Lung (tissue), 11 donors: ENCODE measurements at regions not wholly inside any gene's neighbourhood (a gene's known extent, or its start where the extent isn't known, plus 50 kb on each side); places are given as distances from the start of the nearest gene placed in this dataset.

Experiments
- ATAC-seq: fragments of 200-7000 bp; cut with Tn5 transposase; one replicate; pipeline ENCODE4 v1.9.1; 2020; ENCODE audit warnings: moderate number of reproducible peaks; ENCODE audit not compliant: insufficient read depth, low FRiP score
- DNase-seq, 3 donors: peaks; one replicate each; pipeline ENCODE4 v3.0.0-alpha.2; 2013 to 2017
- H3K27ac ChIP-seq, 2 donors: one replicate each; pipeline ENCODE4 v1.5.1; 2013; ENCODE audit warnings: mild to moderate bottlenecking in 2 of 2, moderate library complexity in 2 of 2, control low read depth in 1 of 2, inconsistent platforms in 1 of 2, low read depth in 1 of 2, low read length in 1 of 2
- H3K27me3 ChIP-seq, 3 donors: one replicate each; pipeline ENCODE4 v1.5.1; 2013; ENCODE audit warnings: low read length in 2 of 3; ENCODE audit not compliant: control insufficient read depth in 3 of 3, insufficient read depth in 3 of 3
- H3K36me3 ChIP-seq, 4 donors: one replicate each; pipeline ENCODE4 v1.5.1; 2013; ENCODE audit warnings: low read length in 4 of 4, mild to moderate bottlenecking in 1 of 4, moderate library complexity in 1 of 4; ENCODE audit not compliant: control insufficient read depth in 4 of 4, insufficient read depth in 4 of 4
- H3K4me1 ChIP-seq, 5 donors: one replicate each; pipeline ENCODE4 v1.5.1; 2013; ENCODE audit warnings: low read length in 5 of 5, mild to moderate bottlenecking in 2 of 5, moderate library complexity in 1 of 5; ENCODE audit not compliant: control insufficient read depth in 5 of 5, insufficient read depth in 5 of 5
- H3K4me3 ChIP-seq: one replicate; pipeline ENCODE4 v1.5.1; 2013; ENCODE audit warnings: mild to moderate bottlenecking, control low read depth, moderate library complexity
- H3K9ac ChIP-seq, 2 donors: one replicate each; pipeline ENCODE4 v1.5.1; 2013; ENCODE audit warnings: low read length in 2 of 2, control low read depth in 1 of 2; ENCODE audit not compliant: insufficient read depth in 1 of 2
- H3K9me3 ChIP-seq, 4 donors: one replicate each; pipeline ENCODE4 v1.5.1; 2013; ENCODE audit warnings: low read length in 3 of 4, mild to moderate bottlenecking in 1 of 4, moderate library complexity in 1 of 4; ENCODE audit not compliant: control insufficient read depth in 4 of 4, insufficient read depth in 3 of 4
- WGBS, 2 donors: extraction: QIAGEN DNeasy Blood & Tissue Kit; methylation state at CpG; one replicate each; pipeline ENCODE4 v1.1.7; 2013; 5-methylcytosine and 5-hydroxymethylcytosine counted together
- TF ChIP-seq, protein P1 (sequence below): IDR thresholded peaks from 2 replicates; pipeline ENCODE4 v1.5.1; 2012; ENCODE audit warnings: mild to moderate bottlenecking; ENCODE audit errors: control extremely low read depth, extremely low read depth
- donor health status: control.
- donor health status: control.
- donor health status: Bipolar disorder and iron deficiency.
- donor health status: healthy.
- donor health status: DM: yes; HTN: yes; CAD: no.

DNA sequence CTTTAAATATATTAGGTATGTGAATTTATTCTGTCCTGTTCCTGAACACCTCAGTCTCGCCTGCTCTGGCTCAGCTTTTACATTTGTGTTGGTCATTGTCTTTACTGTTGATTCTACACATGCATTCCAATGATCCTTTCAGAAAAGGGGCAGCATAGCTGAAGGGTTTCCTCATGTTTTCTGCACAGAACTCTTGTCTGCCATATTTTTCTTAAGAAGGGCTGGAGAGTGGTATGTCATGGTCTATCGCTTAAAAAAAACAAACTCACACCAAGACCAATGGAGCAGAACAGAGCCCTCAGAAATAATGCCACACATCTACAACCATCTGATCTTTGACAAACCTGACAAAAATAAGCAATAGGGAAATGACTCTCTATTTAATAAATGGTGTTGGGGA, 215.8 kb upstream of the HSFY2 start:
- 98% methylated on average over 2 of the region's 2 CpGs; no CpG with 5 or more reads in 1 of the 2 donors for WGBS, 2 donors
- H3K36me3 ChIP-seq = no peaks in the 10 kb centered on the region
- no peak overlapping the region for H3K4me3 ChIP-seq
- TF ChIP-seq, protein P1, sequence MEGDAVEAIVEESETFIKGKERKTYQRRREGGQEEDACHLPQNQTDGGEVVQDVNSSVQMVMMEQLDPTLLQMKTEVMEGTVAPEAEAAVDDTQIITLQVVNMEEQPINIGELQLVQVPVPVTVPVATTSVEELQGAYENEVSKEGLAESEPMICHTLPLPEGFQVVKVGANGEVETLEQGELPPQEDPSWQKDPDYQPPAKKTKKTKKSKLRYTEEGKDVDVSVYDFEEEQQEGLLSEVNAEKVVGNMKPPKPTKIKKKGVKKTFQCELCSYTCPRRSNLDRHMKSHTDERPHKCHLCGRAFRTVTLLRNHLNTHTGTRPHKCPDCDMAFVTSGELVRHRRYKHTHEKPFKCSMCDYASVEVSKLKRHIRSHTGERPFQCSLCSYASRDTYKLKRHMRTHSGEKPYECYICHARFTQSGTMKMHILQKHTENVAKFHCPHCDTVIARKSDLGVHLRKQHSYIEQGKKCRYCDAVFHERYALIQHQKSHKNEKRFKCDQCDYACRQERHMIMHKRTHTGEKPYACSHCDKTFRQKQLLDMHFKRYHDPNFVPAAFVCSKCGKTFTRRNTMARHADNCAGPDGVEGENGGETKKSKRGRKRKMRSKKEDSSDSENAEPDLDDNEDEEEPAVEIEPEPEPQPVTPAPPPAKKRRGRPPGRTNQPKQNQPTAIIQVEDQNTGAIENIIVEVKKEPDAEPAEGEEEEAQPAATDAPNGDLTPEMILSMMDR = no peak
- ATAC-seq (no peak), DNase-seq (no peak)
- H3K27ac ChIP-seq = no peak overlapping the region
- H3K9me3 ChIP-seq = no peaks in the 10 kb centered on the region
- H3K27me3 ChIP-seq = no peaks in the 10 kb centered on the region
- H3K4me1 ChIP-seq = no peaks in the 10 kb centered on the region
- no peak overlapping the region for H3K9ac ChIP-seq

DNA sequence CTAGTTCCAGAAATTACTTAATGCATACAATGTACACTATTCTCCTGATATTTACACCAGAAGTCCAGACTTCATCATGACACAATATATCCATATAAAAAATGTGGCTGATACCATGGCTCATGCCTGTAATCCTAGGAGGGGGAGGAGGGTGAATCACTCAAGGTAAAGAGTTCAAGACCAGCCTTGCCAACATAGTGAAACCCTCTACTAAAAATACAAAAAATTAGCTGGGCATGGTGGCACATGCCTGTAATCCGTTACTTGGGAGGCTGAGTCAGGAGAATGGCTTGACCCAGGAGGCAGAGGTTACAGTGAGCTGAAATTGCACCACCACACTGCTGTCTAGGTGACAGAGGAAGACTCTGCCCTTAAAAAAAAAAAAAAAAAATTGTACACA, 192.5 kb upstream of the HSFY2 start:
- TF ChIP-seq, protein P1 = no peak

DNA sequence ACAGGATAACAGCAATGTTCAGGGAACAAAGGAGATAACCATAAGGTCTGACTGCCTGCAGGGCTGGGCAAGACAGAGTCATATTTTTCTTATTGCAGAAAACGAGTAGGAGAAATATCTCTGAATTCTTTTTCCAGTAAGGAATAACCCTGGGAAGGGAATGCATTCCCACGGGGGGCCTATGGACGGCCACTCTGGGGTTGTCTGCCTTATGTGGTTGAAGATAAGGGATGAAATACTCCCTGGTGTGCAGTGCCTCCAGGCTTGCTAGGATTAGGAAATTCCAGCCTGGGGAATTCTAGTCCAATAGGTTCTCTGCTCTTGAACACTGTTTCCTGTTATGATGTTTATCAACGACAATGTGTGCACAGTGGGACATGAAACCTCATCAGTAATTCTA, 185.3 kb upstream of the HSFY2 start:
- Histone ChIP-seq H3K27ac (no peak overlapping the region), H3K9ac (no peak overlapping the region), H3K4me3 (no peak overlapping the region), H3K9me3 (no peaks in the 10 kb centered on the region), H3K36me3 (no peaks in the 10 kb centered on the region), H3K4me1 (no peaks in the 10 kb centered on the region), H3K27me3 (no peaks in the 10 kb centered on the region)
- DNase-seq = no peak
- 85% methylated on average over 4 of the region's 4 CpGs; no CpG with 5 or more reads in 1 of the 2 donors for WGBS, 2 donors
- TF ChIP-seq, protein P1 = no peak
- no peak for ATAC-seq

More for the DNA sequence above, 192.5 kb upstream of the HSFY2 start:
- no peak overlapping the region for H3K9ac ChIP-seq
- ATAC-seq (no peak), DNase-seq (no peak)
- no peak overlapping the region for H3K4me3 ChIP-seq
- no peaks in the 10 kb centered on the region for H3K36me3 ChIP-seq
- H3K4me1 ChIP-seq = no peaks in the 10 kb centered on the region
- H3K27me3 ChIP-seq = no peaks in the 10 kb centered on the region
- 100% methylated on average over 1 of the region's 1 CpG; no CpG with 5 or more reads in 1 of the 2 donors for WGBS, 2 donors
- H3K9me3 ChIP-seq = no peaks in the 10 kb centered on the region
- no peak overlapping the region for H3K27ac ChIP-seq
